ENCODE measurements at regions not wholly inside any gene's neighbourhood (a gene's known extent, or its start where the extent isn't known, plus 50 kb on each side); places are given as distances from the start of the nearest gene placed in this dataset.

GRCh38 chr9:135315572-135315971 lies 164.0 kb upstream of the PPP1R26 start:
- no peak overlapping the region for H3K9ac ChIP-seq (ENCODE audit: low read length)
- no peaks in the 10 kb centered on the region for H4K20me1 ChIP-seq (ENCODE audit: low read depth, low read length)
- no peak overlapping the region for H3K27ac ChIP-seq (ENCODE audit: low read depth, low read length)
- H3K9me2 ChIP-seq (replicated peaks; ENCODE audit: insufficient read depth, low read length) = no peaks in the 10 kb centered on the region
- H3K9me3 ChIP-seq (ENCODE audit: insufficient read depth, low read length) = peaks cover 5% of the 10 kb centered on the region; the same call in 1 of the 2 replicates
- H2AFZ ChIP-seq (ENCODE audit: low read depth, low read length, severe bottlenecking) = no peak overlapping the region
- no peaks in the 10 kb centered on the region for H3K36me3 ChIP-seq (ENCODE audit: low read length)
- TF ChIP-seq CTCF (IDR thresholded peaks at IDR 0.05; ENCODE audit: insufficient read depth, low read length, poor library complexity, severe bottlenecking) = no peak
- TF ChIP-seq EZH2phosphoT487 (conservative IDR thresholded peaks at IDR 0.05; ENCODE audit: low read length) = no peak
- H3F3A ChIP-seq (ENCODE audit: insufficient read depth) = no peaks in the 10 kb centered on the region
- no peak overlapping the region for H3K4me2 ChIP-seq (ENCODE audit: low read depth, low read length, poor library complexity, severe bottlenecking)
- H3K79me2 ChIP-seq (ENCODE audit: insufficient read depth, low read length) = no peaks in the 10 kb centered on the region
- no peak overlapping the region for H3K4me3 ChIP-seq (ENCODE audit: insufficient read depth, low read length, poor library complexity, severe bottlenecking)
- no peaks in the 10 kb centered on the region for H3K27me3 ChIP-seq (ENCODE audit: low read length)

- Histone ChIP-seq H3K9ac (ENCODE audit: low read length) (no peak overlapping the region), H3F3A (ENCODE audit: insufficient read depth) (no peaks in the 10 kb centered on the region), H3K36me3 (ENCODE audit: low read length) (no peaks in the 10 kb centered on the region), H3K4me2 (ENCODE audit: low read depth, low read length, poor library complexity, severe bottlenecking) (no peak overlapping the region), H4K20me1 (ENCODE audit: low read depth, low read length) (no peaks in the 10 kb centered on the region), H3K9me3 (ENCODE audit: insufficient read depth, low read length) (no peaks in the 10 kb centered on the region), H3K27ac (ENCODE audit: low read depth, low read length) (no peak overlapping the region), H2AFZ (ENCODE audit: low read depth, low read length, severe bottlenecking) (no peak overlapping the region), H3K9me2 (replicated peaks; ENCODE audit: insufficient read depth, low read length) (no peaks in the 10 kb centered on the region), H3K79me2 (ENCODE audit: insufficient read depth, low read length) (no peaks in the 10 kb centered on the region), H3K27me3 (ENCODE audit: low read length) (no peaks in the 10 kb centered on the region), H3K4me3 (ENCODE audit: insufficient read depth, low read length, poor library complexity, severe bottlenecking) (no peak overlapping the region)
- no peak for TF ChIP-seq CTCF (IDR thresholded peaks at IDR 0.05; ENCODE audit: insufficient read depth, low read length, poor library complexity, severe bottlenecking)
- no peak for TF ChIP-seq EZH2phosphoT487 (conservative IDR thresholded peaks at IDR 0.05; ENCODE audit: low read length)
Measured at GRCh38 chr9:135320331-135320730, 159.3 kb upstream of the PPP1R26 start.

GRCh38 chr9:135320943-135321342 lies 158.6 kb upstream of the PPP1R26 start:
- H3K27ac ChIP-seq (ENCODE audit: low read depth, low read length) = no peak overlapping the region
- H4K20me1 ChIP-seq (ENCODE audit: low read depth, low read length) = no peaks in the 10 kb centered on the region
- H3K9me3 ChIP-seq (ENCODE audit: insufficient read depth, low read length) = no peaks in the 10 kb centered on the region
- H3K9ac ChIP-seq (ENCODE audit: low read length) = no peak overlapping the region
- no peaks in the 10 kb centered on the region for H3F3A ChIP-seq (ENCODE audit: insufficient read depth)
- H3K36me3 ChIP-seq (ENCODE audit: low read length) = no peaks in the 10 kb centered on the region
- TF ChIP-seq CTCF (IDR thresholded peaks at IDR 0.05; ENCODE audit: insufficient read depth, low read length, poor library complexity, severe bottlenecking) = no peak
- TF ChIP-seq EZH2phosphoT487 (conservative IDR thresholded peaks at IDR 0.05; ENCODE audit: low read length) = no peak
- H3K79me2 ChIP-seq (ENCODE audit: insufficient read depth, low read length) = no peaks in the 10 kb centered on the region
- no peaks in the 10 kb centered on the region for H3K9me2 ChIP-seq (replicated peaks; ENCODE audit: insufficient read depth, low read length)
- H3K4me2 ChIP-seq (ENCODE audit: low read depth, low read length, poor library complexity, severe bottlenecking) = no peak overlapping the region
- H3K27me3 ChIP-seq (ENCODE audit: low read length) = no peaks in the 10 kb centered on the region
- no peak overlapping the region for H3K4me3 ChIP-seq (ENCODE audit: insufficient read depth, low read length, poor library complexity, severe bottlenecking)
- H2AFZ ChIP-seq (ENCODE audit: low read depth, low read length, severe bottlenecking) = no peak overlapping the region
